ENCODE measurements at regions not wholly inside any gene's neighbourhood (a gene's known extent, or its start where the extent isn't known, plus 50 kb on each side); places are given as distances from the start of the nearest gene placed in this dataset.

DNA sequence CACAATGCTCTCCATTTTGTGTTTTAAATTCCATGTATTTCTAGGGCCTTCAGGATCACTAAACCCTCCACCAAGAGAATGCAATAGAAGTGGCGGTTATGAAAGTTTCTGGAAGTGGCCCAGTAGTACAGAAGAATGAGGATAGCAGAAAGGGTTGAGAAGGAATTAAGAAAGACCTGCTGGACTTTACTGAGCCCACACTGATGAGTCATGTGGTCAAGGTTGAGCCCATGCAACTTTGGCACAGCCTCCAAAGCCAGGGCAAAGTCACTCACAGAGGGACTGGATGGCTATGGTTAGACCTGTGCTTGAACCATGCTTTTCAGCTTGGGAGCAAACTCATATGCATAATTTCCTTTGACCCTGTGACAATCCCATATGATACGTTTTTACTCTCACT lies 102.9 kb upstream of the PLET1 start (continued):
- TF ChIP-seq TCF12 (IDR thresholded peaks at IDR 0.05; ENCODE audit: low read depth, low read length) (no peak), RBBP5 (IDR thresholded peaks at IDR 0.05; ENCODE audit: borderline replicate concordance, low read depth, low read length) (no peak), PHF8 (conservative IDR thresholded peaks at IDR 0.05; ENCODE audit: low read depth, low read length) (no peak), JUND (IDR thresholded peaks at IDR 0.05; ENCODE audit: low read length) (no peak), BCL11A (IDR thresholded peaks at IDR 0.05; ENCODE audit: low read depth in 2 of 2, low read length in 2 of 2) (no peak)
- TF ChIP-seq, protein P1, sequence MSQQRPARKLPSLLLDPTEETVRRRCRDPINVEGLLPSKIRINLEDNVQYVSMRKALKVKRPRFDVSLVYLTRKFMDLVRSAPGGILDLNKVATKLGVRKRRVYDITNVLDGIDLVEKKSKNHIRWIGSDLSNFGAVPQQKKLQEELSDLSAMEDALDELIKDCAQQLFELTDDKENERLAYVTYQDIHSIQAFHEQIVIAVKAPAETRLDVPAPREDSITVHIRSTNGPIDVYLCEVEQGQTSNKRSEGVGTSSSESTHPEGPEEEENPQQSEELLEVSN (IDR thresholded peaks at IDR 0.05) = no peak

Measured in H1 (cell line).